GM12872 (cell line): ENCODE measurements at regions not wholly inside any gene's neighbourhood (a gene's known extent, or its start where the extent isn't known, plus 50 kb on each side); places are given as distances from the start of the nearest gene placed in this dataset.

Experiments
- CTCF ChIP-seq: IDR thresholded peaks from 3 replicates; pipeline ENCODE4 v1.5.1; 2011; ENCODE audit warnings: low read depth, mild to moderate bottlenecking, low read length, moderate library complexity; ENCODE audit not compliant: insufficient read depth

- TF ChIP-seq CTCF, result no peak
Measured at GRCh38 chr13:21973437-21974125, 302.7 kb downstream of the FGF9 start.

GRCh38 chr13:21974741-21975140 lies 303.9 kb downstream of the FGF9 start:
- no peak for TF ChIP-seq CTCF

GRCh38 chr13:21976159-21976558 lies 305.3 kb downstream of the FGF9 start:
- no peak for TF ChIP-seq CTCF

- TF ChIP-seq CTCF, result no peak
Measured at GRCh38 chr13:21979161-21979806, 308.4 kb downstream of the FGF9 start.

GRCh38 chr13:21980049-21980448 lies 309.2 kb downstream of the FGF9 start:
- no peak for TF ChIP-seq CTCF

GRCh38 chr13:21984156-21984555 lies 313.3 kb downstream of the FGF9 start:
- TF ChIP-seq CTCF, result no peak

- TF ChIP-seq CTCF, result no peak
Measured at GRCh38 chr13:21986602-21987001, 315.7 kb downstream of the FGF9 start.
